AG04450 (cell line): ENCODE measurements at regions not wholly inside any gene's neighbourhood (a gene's known extent, or its start where the extent isn't known, plus 50 kb on each side); places are given as distances from the start of the nearest gene placed in this dataset.

ENCODE experiments used
- CTCF ChIA-PET: fragments of 300-600, 350-600 bp; formaldehyde crosslinking; extraction: SDS; loops from one replicate; lab custom pipeline; 2022; ENCODE audit warnings: antibody characterized with exemption, inconsistent platforms; lab: Charles Lee
- POLR2A ChIA-PET: fragments of 350-600 bp; formaldehyde crosslinking; extraction: SDS; loops from one replicate; lab custom pipeline; 2021; ENCODE audit warnings: antibody characterized with exemption, inconsistent platforms; lab: Yijun Ruan, JAX
- DNase-seq: peaks from one replicate; pipeline ENCODE4 v3.0.0-alpha.2; 2011; ENCODE audit warnings: low read depth, low spot score
- H3K27ac ChIP-seq: one replicate; pipeline ENCODE4 v1.5.1; 2012; ENCODE audit warnings: low read depth, low read length, control low read depth
- H3K27me3 ChIP-seq: one replicate; pipeline ENCODE4 v1.6.0; 2012; ENCODE audit warnings: low read length; ENCODE audit not compliant: control insufficient read depth, insufficient read depth
- H3K4me3 ChIP-seq: 2 replicates; pipeline ENCODE4 v1.5.1; 2011; ENCODE audit warnings: mild to moderate bottlenecking, low read depth, low read length, control low read depth
- H3K9me3 ChIP-seq: 2 replicates; pipeline ENCODE4 v1.5.1; 2012; ENCODE audit warnings: low read length; ENCODE audit not compliant: control insufficient read depth, insufficient read depth
- TF ChIP-seq, protein P1 (sequence below): IDR thresholded peaks from 2 replicates; pipeline ENCODE4 v1.5.1; 2011; ENCODE audit warnings: low read depth, low read length, control low read depth, inconsistent platforms

DNA sequence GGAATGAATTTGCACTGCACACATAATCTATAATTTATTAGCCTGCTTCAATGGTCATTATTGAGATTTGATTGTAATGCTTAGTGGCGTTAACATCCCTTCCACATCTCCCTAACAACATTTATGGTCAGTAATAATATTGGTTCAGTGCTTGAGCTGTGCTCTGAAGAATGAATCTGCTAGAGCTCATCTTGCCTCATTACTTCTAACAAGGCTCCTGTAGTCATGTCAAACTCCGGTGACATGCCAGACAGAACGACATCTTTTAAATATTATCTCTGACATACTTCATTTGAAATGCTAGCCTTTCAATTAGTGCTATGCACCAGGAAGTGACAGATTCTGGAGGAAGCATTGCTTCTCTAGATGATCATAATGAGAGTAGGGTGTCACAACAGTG is 240.3 kb upstream of the BTBD3 start:
- H3K4me3 ChIP-seq: no peak overlapping the region
- H3K27ac ChIP-seq: no peak overlapping the region
- peaks cover 3% of the 10 kb centered on the region for H3K27me3 ChIP-seq
- TF ChIP-seq, protein P1, sequence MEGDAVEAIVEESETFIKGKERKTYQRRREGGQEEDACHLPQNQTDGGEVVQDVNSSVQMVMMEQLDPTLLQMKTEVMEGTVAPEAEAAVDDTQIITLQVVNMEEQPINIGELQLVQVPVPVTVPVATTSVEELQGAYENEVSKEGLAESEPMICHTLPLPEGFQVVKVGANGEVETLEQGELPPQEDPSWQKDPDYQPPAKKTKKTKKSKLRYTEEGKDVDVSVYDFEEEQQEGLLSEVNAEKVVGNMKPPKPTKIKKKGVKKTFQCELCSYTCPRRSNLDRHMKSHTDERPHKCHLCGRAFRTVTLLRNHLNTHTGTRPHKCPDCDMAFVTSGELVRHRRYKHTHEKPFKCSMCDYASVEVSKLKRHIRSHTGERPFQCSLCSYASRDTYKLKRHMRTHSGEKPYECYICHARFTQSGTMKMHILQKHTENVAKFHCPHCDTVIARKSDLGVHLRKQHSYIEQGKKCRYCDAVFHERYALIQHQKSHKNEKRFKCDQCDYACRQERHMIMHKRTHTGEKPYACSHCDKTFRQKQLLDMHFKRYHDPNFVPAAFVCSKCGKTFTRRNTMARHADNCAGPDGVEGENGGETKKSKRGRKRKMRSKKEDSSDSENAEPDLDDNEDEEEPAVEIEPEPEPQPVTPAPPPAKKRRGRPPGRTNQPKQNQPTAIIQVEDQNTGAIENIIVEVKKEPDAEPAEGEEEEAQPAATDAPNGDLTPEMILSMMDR: no peak
- POLR2A ChIA-PET: interaction anchor here (0.6 kb wide), 1 partner anchor 242 kb away, joined by 3 read pairs; no protein-coding TSS in a partner anchor
- DNase-seq: no peak
- CTCF ChIA-PET: interaction anchor here (0.6 to 2.1 kb wide), 18 partner anchors 9 to 1017 kb away, joined by 3 to 12 read pairs (median 4); no protein-coding TSS in a partner anchor
- H3K9me3 ChIP-seq: no peaks in the 10 kb centered on the region

DNA sequence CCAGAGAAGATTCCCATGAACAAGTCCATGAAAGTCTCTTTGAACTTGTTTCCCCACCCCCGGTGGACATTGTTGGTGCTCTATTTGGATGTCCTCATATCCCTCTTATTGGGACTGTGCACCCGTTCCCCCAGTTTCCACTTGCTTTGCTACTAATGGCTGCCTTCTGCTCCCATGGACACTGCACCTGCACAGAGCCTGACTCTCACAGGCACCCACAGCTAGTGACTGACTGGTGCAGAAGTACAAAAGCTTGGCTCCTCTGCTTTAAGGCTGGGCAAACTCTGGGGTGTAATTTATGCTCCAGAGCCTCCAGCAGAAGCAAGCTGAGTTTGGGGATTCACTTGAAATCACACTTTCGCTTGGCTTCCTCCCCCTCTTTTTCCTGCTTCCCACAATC is 239.9 kb upstream of the BTBD3 start:
- Histone ChIP-seq H3K27ac (no peak overlapping the region), H3K27me3 (peaks cover 3% of the 10 kb centered on the region), H3K4me3 (no peak overlapping the region), H3K9me3 (no peaks in the 10 kb centered on the region)
- POLR2A ChIA-PET: interaction anchor here (0.6 kb wide), 1 partner anchor 242 kb away, joined by 3 read pairs; no protein-coding TSS in a partner anchor
- TF ChIP-seq, protein P1: no peak
- no peak for DNase-seq
- CTCF ChIA-PET: interaction anchor here (0.6 to 2.1 kb wide), 18 partner anchors 9 to 1017 kb away, joined by 3 to 12 read pairs (median 4); no protein-coding TSS in a partner anchor

DNA sequence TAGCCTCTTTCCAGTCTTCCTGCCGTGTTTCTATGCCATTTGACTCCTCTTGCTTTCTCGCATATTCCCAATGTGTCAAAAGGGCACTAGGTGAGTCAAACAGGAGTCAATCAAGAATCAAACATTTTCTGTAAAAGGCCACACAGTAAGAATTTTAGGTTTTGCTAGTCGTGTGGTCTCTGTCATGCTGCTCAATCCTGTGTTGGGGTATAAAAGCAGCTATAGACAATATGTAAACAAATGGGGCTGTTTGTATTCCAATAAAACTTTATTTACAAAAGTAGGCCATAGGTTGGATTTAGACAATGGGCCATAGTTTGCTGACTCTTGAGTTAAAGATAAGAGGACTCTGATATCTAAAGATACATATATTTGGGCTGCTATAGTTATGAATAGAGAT is 235.4 kb upstream of the BTBD3 start:
- CTCF ChIA-PET: no interaction called here
- H3K27ac ChIP-seq: no peak overlapping the region
- TF ChIP-seq, protein P1: no peak
- no peak overlapping the region for H3K4me3 ChIP-seq
- DNase-seq: no peak
- POLR2A ChIA-PET: no interaction called here
- H3K9me3 ChIP-seq: no peaks in the 10 kb centered on the region
- peaks cover 3% of the 10 kb centered on the region for H3K27me3 ChIP-seq

DNA sequence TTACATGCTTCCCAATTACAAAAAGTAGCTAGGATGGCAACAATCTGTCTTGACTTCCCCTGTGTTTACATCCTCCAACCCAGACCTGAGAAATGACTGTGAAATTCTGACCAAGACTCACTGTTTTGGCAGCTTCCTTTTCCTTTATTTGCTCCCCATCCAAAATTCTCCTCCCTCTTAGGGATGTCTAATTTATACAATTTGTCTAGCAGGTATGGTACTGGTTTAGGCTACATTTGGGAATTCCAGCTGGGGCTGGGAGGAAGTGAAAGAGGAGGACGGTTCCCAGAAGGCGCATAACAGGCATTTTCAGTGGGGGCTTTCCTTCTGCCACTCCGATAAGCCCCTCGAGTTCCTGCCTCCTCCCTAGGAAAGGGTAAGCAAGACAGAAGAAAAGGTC is 231.5 kb upstream of the BTBD3 start:
- no peak overlapping the region for H3K27ac ChIP-seq
- H3K9me3 ChIP-seq: no peaks in the 10 kb centered on the region
- ChIA-PET CTCF (no interaction called here), POLR2A (no interaction called here)
- no peak for DNase-seq
- peaks cover 6% of the 10 kb centered on the region for H3K27me3 ChIP-seq
- TF ChIP-seq, protein P1: no peak
- H3K4me3 ChIP-seq: no peak overlapping the region

DNA sequence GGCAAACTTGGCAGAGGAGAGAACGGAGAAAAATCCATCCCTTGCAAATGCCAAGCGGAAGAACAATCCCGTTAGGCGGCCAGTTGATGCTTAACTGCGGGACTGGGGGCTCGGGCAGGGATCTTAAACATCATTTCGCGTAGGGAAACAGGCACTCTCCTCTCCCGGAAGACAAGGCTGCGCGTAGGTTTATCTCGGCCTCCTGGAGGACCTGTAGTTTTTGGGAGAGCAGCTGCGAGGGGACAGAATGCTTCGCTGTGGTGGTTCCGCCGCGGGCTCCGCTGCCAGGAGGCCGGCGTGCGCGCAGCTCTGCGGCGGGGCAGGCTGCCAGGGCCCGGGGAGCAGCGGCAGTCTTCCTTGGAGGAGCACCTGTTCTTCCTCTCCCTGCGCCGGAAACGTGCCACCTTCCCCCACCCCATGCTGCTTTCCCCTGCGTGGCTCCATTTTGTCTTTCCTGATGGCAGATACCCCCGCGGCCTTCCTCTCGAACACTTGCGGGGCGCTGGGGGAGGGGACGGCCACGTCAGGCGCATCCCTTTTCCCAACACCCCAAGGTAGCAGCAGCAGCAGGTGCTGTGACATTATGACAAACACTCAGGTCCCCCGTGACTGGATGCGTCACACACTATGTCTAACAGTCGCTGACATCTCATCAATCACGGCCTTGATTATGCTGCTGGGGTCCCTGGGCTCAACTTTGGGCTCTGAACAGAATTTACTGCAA is 230.7 kb upstream of the BTBD3 start:
- no peaks in the 10 kb centered on the region for H3K9me3 ChIP-seq
- POLR2A ChIA-PET: no interaction called here
- TF ChIP-seq, protein P1: no peak
- peak overlapping the region; percentile 55 for H3K4me3 ChIP-seq
- CTCF ChIA-PET: no interaction called here
- peaks cover 6% of the 10 kb centered on the region for H3K27me3 ChIP-seq
- H3K27ac ChIP-seq: no peak overlapping the region
- DNase-seq: no peak
